Suppressor macrophage treated with lipopolysaccharide for 1 hour (primary cell): ENCODE measurements at regions not wholly inside any gene's neighbourhood (a gene's known extent, or its start where the extent isn't known, plus 50 kb on each side); places are given as distances from the start of the nearest gene placed in this dataset.
"Not testable (repeated sequence)": the region's sequence is repeated elsewhere in the genome, so short reads cannot be mapped to it uniquely, and the experiment has no call there.

Experiments used
- DNase-seq, 3 donors: peaks; one replicate each; pipeline ENCODE4 v3.0.0-alpha.2; 2020 to 2022

DNA sequence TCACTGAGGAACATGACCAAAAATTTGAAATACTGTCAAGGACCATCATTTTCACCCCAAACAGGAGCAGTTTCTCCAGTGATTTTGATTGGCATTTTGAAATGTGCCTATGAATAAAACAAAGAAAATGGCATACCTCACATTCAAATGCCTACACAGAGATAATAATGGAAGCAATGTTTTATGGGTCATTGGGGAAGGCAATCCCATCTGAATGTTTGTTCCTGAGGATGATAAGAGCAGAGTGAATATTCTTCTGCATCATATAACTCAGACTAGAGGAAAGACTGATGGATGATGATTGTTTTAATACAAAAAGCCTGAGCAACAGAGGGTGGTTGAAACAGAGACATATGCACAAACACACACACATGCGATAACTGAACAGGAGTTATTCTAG, 2749.9 kb downstream of the PCDH9 start:
- DNase-seq: no peak

GRCh38 chr13:64477146-64477545, 2753.0 kb downstream of the PCDH9 start:
- DNase-seq: no peak

DNA sequence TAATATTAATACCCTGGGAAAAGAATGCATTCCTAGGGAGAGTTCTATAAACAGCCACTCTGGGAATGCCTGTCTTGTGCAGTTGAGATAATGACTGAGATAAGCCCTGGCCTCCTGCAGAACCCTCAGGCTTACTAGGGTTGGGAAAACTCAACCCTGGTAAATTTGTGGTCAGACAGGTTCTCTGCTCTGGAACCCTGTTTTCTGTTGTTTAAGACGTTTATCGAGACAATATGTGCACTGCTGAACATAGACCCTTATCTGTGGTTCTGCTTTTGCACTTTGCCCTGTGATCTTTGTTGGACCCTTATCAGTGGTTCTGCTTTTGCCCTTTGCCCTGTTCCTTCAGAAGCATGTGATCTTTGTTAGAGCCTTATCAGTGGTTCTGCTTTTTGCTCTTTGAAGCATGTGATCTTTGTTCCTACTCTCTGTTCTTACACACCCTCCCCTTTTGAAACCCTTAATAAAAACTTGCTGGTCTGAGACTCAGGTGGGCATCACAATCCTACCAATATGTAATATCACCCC, 2754.0 kb downstream of the PCDH9 start:
- DNase-seq: not testable (repeated sequence)

DNA sequence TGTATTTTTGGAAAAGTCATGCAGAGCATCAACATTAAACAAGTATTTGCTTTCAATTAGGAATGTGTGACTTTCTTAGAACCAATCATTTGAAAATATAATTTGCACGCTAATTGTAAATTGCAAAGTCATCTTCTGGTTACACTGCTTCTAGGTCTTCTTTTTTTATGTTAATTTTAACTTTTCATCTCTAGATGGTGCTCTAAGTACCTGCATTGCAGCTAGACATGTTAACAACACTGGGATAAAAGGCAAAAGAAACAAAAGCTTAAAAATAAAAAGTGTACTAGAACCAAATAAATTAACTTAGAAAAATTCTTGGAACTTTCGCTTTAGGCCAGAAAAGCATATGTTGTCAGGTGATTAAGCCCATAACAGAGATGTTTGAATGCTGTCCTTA, 2758.2 kb downstream of the PCDH9 start:
- DNase-seq: peak in 2 of 3 donors; percentile 0 to 1

GRCh38 chr13:64470751-64471150, 2759.4 kb downstream of the PCDH9 start:
- DNase-seq: no peak

DNA sequence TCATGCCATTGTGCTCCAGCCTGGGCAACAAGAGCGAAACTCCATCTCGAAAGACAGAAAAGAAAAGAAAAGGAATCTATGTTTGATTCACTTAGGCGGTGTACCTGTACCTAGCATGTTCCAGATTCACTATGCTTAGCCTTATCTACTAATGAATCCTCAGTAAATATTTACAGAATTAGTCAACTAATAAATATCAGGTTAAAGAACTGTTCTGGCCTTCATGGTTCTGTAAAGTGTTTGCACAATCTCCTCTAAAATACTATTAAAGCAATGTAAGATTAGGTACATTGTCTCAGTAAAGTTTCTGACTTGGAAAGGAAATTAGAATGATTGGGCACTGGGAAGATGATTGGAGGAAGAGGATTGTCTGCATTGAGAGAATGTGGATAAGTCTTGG, 2770.4 kb downstream of the PCDH9 start:
- DNase-seq: no peak

GRCh38 chr13:64457976-64458375, 2772.2 kb downstream of the PCDH9 start:
- no peak for DNase-seq

DNA sequence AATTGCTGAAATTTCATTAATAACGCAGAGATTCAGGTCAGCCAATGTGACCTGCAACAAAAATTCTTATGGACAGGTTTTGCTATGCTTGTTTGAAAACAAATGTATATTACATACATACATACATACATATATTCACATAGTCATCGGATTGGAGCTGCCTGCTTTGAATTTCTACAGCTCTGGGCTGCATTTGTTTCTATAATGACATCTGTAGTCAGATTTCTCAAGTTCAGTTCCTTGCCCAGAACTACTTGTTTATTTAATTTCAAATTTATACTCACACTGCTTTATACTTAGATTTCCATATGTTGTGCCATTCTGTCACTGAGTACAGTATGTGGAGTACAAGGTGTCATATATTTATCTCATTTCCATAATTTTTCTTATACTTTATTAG, 2775.0 kb downstream of the PCDH9 start:
- no peak for DNase-seq

DNA sequence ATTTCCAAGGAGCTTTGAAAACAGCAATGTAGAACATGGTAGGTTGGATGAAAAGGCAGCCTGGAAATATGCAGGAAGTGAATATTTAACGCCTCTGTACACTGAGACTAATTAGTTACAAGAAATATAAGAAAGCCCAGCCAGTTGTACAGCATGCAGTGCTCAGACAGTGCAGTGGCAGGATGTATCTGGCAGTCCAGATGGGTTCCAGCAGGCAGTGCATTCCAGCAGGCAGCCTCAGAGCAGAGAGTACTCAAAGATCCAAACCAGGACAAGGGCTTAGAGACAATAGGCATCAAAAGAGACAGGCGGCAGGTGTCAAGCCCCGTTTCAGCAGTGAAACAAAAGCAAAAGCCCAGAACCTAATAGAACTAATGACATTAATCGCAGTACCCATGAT, 2776.3 kb downstream of the PCDH9 start:
- no peak for DNase-seq

- no peak for DNase-seq
Measured at GRCh38 chr13:64446372-64446771, 2783.8 kb downstream of the PCDH9 start.

- DNase-seq: no peak
Measured at GRCh38 chr13:64441740-64442139, 2788.4 kb downstream of the PCDH9 start.

- DNase-seq: no peak
Measured at GRCh38 chr13:64438084-64438483, 2792.1 kb downstream of the PCDH9 start.

DNA sequence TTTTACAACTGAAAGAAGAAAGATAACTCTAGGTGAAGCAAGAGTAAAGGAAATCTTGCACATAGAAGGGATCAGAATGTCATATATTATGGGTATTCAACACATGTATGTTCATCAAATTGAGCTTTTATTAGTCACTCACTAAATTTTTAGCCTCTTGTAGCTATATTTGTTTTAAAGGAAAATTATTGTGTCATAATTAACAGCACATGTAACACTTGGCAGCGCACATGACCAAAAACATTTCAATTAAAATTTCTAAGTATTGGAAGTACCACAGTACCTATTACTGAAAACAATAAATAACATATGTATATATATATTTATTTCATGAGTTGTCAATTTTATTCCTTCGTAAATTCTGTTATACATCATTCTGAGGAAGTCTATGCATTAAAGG, 2800.4 kb downstream of the PCDH9 start:
- no peak for DNase-seq

DNA sequence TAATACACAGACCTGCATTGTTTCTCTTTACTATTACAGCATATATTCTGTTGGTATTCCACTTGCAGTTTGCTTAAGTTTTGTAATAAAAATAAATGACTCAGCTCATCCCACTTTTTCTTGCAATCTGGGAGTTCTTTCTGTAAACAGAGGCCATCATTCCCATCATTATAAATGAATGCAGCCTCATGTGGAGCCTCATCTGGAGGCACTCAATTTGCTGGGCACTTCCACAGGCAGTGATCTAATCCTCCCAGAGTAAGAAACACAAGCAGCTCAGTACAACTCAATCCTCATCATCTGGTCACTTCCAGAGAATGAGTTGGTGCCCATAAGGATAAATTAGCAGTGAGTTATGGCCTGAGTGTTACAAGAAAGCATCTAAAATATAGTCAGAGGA, 2801.9 kb downstream of the PCDH9 start:
- no peak for DNase-seq

DNA sequence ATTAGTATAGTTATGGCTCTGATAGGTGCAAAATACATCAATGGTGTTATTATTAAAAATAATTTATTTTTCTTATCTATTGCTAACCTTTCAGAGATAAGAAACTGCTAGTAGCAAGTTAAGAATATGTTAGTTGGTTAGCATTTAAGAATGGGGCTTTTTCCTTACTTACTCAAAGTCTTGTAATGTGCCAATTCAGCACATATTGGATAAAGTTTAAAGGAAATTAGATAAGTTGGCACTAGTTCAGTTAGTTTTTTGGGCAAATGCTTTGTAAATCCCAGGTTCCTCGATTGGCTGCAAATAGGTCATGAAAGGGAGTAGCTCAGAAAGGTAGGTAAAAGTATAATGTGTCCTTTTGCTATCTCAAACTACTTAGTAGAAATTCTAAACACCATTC, 2806.7 kb downstream of the PCDH9 start:
- DNase-seq: no peak

- DNase-seq: no peak
Measured at GRCh38 chr13:64420181-64420580, 2810.0 kb downstream of the PCDH9 start.

DNA sequence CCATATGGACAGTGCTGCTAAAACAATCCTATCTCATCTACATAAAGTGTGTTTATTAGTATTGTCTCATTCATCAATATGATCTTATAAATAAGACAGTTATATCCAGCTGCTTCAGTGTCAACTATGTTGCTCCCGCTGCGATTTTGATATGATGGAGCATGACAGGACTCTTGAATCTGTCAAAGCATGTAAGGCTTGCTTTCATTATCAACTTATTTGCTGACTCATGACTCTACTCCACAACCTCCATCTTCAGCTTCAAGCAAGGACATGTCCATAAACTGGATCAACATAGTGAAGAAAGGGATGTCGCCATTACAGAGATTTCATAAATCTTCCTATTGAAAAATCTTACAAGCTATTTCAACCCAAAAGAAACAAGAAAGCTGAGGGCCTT, 2812.6 kb downstream of the PCDH9 start:
- no peak for DNase-seq

DNA sequence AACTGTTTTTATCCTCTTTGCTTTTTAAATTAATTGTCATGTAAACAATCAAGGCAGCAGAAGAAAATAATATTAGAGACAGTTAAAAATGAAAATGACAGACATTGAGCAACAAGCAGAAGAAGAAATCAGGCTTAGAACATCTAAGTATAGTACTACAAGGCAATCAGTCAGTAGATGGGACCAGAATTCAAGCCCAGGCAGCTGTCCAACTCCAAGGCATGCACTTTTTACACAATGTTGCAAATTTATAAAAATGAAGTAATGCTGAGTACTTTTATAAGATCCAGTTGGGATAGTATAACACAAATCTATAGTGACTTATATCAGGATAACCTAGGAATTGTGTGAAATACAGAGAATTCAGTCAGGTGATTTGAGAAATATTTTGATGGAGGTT, 2815.8 kb downstream of the PCDH9 start:
- DNase-seq: no peak

DNA sequence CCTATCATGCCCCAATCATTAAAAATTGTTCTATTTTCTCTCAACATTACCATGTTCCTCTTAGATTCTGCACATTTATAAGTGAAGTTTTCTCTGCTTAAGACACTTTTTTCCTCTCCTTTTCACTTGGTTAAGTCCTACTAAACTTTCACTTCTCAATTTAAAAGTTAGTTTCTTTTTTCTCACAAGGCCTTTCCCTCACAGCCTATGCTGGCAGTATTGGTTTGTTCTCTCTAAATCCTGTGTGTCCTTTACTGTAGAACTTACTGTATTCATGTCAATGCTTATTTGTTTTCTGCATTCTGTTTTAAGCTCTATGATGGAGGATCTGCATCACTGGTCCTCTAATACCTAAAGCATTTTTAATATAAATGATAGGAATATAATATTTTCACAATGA, 2816.6 kb downstream of the PCDH9 start:
- no peak for DNase-seq

DNA sequence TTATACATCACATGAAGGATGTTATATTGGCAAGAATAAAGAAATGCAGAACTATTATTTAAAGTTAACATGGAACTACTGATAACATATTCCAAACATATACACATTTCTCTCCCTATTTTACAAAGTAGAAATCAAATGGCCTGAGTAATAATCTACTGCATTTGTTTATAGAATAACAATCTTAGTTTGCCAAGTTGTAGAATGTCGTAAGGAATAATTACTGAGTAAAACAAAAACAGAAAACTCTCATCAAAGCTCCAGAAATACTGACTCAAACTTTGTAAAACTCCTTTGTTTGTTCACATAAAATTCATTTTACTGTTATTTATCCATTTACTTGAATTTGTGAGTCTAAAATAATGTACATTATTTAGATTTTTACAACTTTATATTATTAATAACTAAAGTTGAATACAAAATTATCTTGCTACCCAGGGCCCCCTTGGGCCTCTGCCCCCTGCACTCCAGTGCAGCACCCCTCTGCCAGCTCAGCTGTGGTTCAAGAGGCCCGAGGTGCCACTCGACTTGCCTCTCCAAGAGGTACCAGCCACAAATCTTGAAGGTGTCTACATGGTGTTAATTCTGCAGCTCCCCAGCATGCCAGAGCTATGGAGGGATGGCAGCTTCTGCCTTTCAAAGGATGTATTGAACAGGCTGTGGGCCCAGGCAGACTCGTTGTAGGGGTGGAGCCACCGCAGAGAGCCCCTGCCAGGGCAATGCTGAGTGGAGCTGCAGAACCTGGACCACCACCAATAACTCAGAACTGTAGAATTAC, 2819.7 kb downstream of the PCDH9 start:
- no peak for DNase-seq

DNA sequence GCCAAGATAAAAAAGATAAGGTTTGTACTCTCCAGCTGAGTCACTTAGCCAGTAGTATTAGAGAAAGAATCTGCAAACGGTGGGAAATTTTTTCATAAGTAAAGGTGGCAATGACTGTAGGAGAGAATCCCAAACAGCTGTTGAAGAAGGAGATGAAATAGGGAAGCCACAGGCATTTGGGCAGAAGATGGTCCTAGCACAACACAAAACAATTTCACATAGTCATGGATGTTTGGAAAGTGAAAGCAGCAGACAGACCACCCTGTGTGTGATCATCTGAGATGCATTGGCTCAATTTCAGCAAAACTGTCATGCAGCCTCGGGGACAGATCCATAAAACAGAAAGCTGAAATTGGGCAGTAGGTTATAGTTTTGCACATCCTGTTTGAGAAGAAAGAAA, 2832.4 kb downstream of the PCDH9 start:
- DNase-seq: no peak

GRCh38 chr13:64377606-64378005, 2852.5 kb downstream of the PCDH9 start:
- DNase-seq: no peak

DNA sequence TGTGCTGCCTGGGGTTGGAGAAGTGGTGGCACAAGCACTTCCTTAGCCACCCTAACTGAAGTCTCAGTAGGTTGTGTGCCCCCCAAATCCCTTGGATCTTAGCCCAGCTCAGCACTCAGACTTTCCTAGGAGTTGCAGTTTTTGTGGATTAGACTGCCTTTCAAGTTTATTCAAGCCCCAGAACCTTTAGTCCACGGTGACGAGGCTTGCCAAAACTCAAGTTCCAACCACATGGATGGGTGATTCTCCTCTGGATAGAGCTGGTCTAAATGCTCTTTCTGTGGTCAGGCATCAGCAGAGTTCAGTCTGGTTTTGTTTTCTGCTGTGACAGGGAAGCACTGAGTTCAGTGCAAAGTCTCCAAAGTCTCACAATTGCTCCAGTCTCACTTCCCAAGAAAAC, 2858.7 kb downstream of the PCDH9 start:
- DNase-seq: no peak

DNA sequence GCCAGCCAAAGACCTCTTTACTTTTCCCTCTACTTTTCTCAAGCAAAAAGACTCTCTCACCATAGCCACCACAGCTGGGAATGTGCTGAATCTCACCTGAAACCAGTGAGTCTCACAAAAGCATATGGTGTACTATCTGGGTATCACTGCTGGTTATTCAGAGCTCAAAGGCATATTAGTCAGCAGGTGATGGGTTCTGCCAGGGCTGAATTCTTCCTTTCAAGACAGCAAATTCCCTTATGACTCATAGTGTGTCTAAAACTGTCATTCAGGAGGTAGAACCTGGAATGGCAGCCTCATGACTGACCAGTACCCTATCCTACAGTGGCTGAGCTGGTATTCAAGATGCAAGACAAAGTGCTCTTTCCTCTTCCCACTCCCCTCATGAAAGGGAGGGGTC, 2859.1 kb downstream of the PCDH9 start:
- no peak for DNase-seq

- no peak for DNase-seq
Measured at GRCh38 chr13:64369121-64369520, 2861.0 kb downstream of the PCDH9 start.
